ENCODE measurements at regions not wholly inside any gene's neighbourhood (a gene's known extent, or its start where the extent isn't known, plus 50 kb on each side); places are given as distances from the start of the nearest gene placed in this dataset.

- Mint-ChIP-seq H3K36me3 (ENCODE audit: low read depth) (peaks cover 4% of the 10 kb centered on the region; the same call in 2 of the 3 replicates), H3K4me3 (no peak overlapping the region), H3K27me3 (ENCODE audit: insufficient read depth, low read depth, poor library complexity) (no peaks in the 10 kb centered on the region), H3K9me3 (peaks cover 2% of the 10 kb centered on the region; the same call in 1 of the 3 replicates), H3K27ac (no peak overlapping the region), H3K4me1 (no peaks in the 10 kb centered on the region)
- TF ChIP-seq POLR2AphosphoS5 (IDR thresholded peaks at IDR 0.05; ENCODE audit: low read depth): no peak
- no peak for TF ChIP-seq CREB1 (CRISPR knock-in tag; IDR thresholded peaks at IDR 0.05; ENCODE audit: low read depth)
- no peak for TF ChIP-seq NANOG (IDR thresholded peaks at IDR 0.05; ENCODE audit: borderline replicate concordance)
- no peak for TF ChIP-seq JUNB (IDR thresholded peaks at IDR 0.05; ENCODE audit: unreplicated experiment)
- TF ChIP-seq EZH2 (IDR thresholded peaks at IDR 0.05; ENCODE audit: low read depth, unreplicated experiment): no peak
- no peak for TF ChIP-seq ZNF114 (CRISPR knock-in tag; IDR thresholded peaks at IDR 0.05)
- TF ChIP-seq EZH2phosphoT487 (IDR thresholded peaks at IDR 0.05; ENCODE audit: unreplicated experiment): no peak
- no peak for TF ChIP-seq STAT1 (IDR thresholded peaks at IDR 0.05; ENCODE audit: unreplicated experiment)
- TF ChIP-seq, protein P1, sequence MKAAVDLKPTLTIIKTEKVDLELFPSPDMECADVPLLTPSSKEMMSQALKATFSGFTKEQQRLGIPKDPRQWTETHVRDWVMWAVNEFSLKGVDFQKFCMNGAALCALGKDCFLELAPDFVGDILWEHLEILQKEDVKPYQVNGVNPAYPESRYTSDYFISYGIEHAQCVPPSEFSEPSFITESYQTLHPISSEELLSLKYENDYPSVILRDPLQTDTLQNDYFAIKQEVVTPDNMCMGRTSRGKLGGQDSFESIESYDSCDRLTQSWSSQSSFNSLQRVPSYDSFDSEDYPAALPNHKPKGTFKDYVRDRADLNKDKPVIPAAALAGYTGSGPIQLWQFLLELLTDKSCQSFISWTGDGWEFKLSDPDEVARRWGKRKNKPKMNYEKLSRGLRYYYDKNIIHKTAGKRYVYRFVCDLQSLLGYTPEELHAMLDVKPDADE (IDR thresholded peaks at IDR 0.05): no peak
- TF ChIP-seq, protein P2, sequence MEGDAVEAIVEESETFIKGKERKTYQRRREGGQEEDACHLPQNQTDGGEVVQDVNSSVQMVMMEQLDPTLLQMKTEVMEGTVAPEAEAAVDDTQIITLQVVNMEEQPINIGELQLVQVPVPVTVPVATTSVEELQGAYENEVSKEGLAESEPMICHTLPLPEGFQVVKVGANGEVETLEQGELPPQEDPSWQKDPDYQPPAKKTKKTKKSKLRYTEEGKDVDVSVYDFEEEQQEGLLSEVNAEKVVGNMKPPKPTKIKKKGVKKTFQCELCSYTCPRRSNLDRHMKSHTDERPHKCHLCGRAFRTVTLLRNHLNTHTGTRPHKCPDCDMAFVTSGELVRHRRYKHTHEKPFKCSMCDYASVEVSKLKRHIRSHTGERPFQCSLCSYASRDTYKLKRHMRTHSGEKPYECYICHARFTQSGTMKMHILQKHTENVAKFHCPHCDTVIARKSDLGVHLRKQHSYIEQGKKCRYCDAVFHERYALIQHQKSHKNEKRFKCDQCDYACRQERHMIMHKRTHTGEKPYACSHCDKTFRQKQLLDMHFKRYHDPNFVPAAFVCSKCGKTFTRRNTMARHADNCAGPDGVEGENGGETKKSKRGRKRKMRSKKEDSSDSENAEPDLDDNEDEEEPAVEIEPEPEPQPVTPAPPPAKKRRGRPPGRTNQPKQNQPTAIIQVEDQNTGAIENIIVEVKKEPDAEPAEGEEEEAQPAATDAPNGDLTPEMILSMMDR (conservative IDR thresholded peaks at IDR 0.05; ENCODE audit: low read depth in 2 of 2): no peak
- TF ChIP-seq, protein P3, sequence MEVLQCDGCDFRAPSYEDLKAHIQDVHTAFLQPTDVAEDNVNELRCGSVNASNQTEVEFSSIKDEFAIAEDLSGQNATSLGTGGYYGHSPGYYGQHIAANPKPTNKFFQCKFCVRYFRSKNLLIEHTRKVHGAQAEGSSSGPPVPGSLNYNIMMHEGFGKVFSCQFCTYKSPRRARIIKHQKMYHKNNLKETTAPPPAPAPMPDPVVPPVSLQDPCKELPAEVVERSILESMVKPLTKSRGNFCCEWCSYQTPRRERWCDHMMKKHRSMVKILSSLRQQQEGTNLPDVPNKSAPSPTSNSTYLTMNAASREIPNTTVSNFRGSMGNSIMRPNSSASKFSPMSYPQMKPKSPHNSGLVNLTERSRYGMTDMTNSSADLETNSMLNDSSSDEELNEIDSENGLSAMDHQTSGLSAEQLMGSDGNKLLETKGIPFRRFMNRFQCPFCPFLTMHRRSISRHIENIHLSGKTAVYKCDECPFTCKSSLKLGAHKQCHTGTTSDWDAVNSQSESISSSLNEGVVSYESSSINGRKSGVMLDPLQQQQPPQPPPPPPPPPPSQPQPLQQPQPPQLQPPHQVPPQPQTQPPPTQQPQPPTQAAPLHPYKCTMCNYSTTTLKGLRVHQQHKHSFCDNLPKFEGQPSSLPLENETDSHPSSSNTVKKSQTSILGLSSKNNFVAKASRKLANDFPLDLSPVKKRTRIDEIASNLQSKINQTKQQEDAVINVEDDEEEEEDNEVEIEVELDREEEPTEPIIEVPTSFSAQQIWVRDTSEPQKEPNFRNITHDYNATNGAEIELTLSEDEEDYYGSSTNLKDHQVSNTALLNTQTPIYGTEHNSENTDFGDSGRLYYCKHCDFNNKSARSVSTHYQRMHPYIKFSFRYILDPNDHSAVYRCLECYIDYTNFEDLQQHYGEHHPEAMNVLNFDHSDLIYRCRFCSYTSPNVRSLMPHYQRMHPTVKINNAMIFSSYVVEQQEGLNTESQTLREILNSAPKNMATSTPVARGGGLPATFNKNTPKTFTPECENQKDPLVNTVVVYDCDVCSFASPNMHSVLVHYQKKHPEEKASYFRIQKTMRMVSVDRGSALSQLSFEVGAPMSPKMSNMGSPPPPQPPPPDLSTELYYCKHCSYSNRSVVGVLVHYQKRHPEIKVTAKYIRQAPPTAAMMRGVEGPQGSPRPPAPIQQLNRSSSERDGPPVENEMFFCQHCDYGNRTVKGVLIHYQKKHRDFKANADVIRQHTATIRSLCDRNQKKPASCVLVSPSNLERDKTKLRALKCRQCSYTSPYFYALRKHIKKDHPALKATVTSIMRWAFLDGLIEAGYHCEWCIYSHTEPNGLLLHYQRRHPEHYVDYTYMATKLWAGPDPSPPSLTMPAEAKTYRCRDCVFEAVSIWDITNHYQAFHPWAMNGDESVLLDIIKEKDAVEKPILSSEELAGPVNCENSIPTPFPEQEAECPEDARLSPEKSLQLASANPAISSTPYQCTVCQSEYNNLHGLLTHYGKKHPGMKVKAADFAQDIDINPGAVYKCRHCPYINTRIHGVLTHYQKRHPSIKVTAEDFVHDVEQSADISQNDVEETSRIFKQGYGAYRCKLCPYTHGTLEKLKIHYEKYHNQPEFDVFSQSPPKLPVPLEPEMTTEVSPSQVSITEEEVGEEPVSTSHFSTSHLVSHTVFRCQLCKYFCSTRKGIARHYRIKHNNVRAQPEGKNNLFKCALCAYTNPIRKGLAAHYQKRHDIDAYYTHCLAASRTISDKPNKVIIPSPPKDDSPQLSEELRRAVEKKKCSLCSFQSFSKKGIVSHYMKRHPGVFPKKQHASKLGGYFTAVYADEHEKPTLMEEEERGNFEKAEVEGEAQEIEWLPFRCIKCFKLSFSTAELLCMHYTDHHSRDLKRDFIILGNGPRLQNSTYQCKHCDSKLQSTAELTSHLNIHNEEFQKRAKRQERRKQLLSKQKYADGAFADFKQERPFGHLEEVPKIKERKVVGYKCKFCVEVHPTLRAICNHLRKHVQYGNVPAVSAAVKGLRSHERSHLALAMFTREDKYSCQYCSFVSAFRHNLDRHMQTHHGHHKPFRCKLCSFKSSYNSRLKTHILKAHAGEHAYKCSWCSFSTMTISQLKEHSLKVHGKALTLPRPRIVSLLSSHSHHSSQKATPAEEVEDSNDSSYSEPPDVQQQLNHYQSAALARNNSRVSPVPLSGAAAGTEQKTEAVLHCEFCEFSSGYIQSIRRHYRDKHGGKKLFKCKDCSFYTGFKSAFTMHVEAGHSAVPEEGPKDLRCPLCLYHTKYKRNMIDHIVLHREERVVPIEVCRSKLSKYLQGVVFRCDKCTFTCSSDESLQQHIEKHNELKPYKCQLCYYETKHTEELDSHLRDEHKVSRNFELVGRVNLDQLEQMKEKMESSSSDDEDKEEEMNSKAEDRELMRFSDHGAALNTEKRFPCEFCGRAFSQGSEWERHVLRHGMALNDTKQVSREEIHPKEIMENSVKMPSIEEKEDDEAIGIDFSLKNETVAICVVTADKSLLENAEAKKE (CRISPR knock-in tag; IDR thresholded peaks at IDR 0.05): no peak
- TF ChIP-seq ZNF331 (CRISPR knock-in tag; IDR thresholded peaks at IDR 0.05; ENCODE audit: low read depth): no peak
- TF ChIP-seq, protein P4, sequence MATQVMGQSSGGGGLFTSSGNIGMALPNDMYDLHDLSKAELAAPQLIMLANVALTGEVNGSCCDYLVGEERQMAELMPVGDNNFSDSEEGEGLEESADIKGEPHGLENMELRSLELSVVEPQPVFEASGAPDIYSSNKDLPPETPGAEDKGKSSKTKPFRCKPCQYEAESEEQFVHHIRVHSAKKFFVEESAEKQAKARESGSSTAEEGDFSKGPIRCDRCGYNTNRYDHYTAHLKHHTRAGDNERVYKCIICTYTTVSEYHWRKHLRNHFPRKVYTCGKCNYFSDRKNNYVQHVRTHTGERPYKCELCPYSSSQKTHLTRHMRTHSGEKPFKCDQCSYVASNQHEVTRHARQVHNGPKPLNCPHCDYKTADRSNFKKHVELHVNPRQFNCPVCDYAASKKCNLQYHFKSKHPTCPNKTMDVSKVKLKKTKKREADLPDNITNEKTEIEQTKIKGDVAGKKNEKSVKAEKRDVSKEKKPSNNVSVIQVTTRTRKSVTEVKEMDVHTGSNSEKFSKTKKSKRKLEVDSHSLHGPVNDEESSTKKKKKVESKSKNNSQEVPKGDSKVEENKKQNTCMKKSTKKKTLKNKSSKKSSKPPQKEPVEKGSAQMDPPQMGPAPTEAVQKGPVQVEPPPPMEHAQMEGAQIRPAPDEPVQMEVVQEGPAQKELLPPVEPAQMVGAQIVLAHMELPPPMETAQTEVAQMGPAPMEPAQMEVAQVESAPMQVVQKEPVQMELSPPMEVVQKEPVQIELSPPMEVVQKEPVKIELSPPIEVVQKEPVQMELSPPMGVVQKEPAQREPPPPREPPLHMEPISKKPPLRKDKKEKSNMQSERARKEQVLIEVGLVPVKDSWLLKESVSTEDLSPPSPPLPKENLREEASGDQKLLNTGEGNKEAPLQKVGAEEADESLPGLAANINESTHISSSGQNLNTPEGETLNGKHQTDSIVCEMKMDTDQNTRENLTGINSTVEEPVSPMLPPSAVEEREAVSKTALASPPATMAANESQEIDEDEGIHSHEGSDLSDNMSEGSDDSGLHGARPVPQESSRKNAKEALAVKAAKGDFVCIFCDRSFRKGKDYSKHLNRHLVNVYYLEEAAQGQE (IDR thresholded peaks at IDR 0.05; ENCODE audit: unreplicated experiment): no peak
- Histone ChIP-seq H2AFZ (no peak overlapping the region), H4K20me1 (replicated peaks; ENCODE audit: insufficient read depth) (no peaks in the 10 kb centered on the region), H3K36me3 (ENCODE audit: insufficient read depth) (no peaks in the 10 kb centered on the region), H3K9me2 (ENCODE audit: insufficient read depth) (no peaks in the 10 kb centered on the region), H3K4me1 (ENCODE audit: insufficient read depth) (no peaks in the 10 kb centered on the region), H3K4me3 (no peak overlapping the region), H3K27me3 (ENCODE audit: insufficient read depth) (no peaks in the 10 kb centered on the region), H3K79me2 (replicated peaks; ENCODE audit: insufficient read depth) (no peaks in the 10 kb centered on the region), H3K4me2 (no peak overlapping the region), H3F3A (replicated peaks; ENCODE audit: low read depth) (no peaks in the 10 kb centered on the region), H3K27ac (ENCODE audit: low read depth) (no peak overlapping the region)
- no peak for ATAC-seq
- DNase-seq (ENCODE audit: low spot score): no peak
Measured at GRCh38 chr14:42778984-42779383, 1172.3 kb downstream of the LRFN5 start.

All from GM23338 (cell line).